Keratinocyte (primary cell): ENCODE measurements at regions not wholly inside any gene's neighbourhood (a gene's known extent, or its start where the extent isn't known, plus 50 kb on each side); places are given as distances from the start of the nearest gene placed in this dataset.

ENCODE experiments used
- DNase-seq: peaks from one replicate; pipeline ENCODE4 v3.0.0-alpha.2; 2011; ENCODE audit warnings: low read depth, missing footprints, low spot score
- FAIRE-seq: peaks from 2 replicates; lab custom pipeline; 2011; peaks lifted over from hg19 to GRCh38; lab: Jason Lieb, UNC
- H2AFZ ChIP-seq: 2 replicates; pipeline ENCODE4 v1.6.0; 2012; ENCODE audit warnings: low read length, control low read depth, inconsistent platforms; ENCODE audit not compliant: control insufficient read depth
- H3K27ac ChIP-seq: 2 replicates; pipeline ENCODE4 v1.5.1; 2011; ENCODE audit warnings: low read length; ENCODE audit not compliant: control insufficient read depth, insufficient read depth
- H3K27me3 ChIP-seq: 3 replicates; pipeline ENCODE4 v1.6.0; 2011; ENCODE audit warnings: low read length; ENCODE audit not compliant: control insufficient read depth, insufficient read depth; ENCODE audit errors: extremely low read depth
- H3K36me3 ChIP-seq, 2 experiments: 2 replicates in 1 of 2; 3 replicates in 1 of 2; pipeline ENCODE4 v1.5.1; 2011; ENCODE audit warnings: low read length in 2 of 2, mild to moderate bottlenecking in 1 of 2; ENCODE audit not compliant: control insufficient read depth in 2 of 2, insufficient read depth in 2 of 2; ENCODE audit errors: extremely low read depth in 1 of 2
- H3K4me1 ChIP-seq: 3 replicates; pipeline ENCODE4 v1.5.1; 2011; ENCODE audit warnings: low read length; ENCODE audit not compliant: control insufficient read depth, insufficient read depth; ENCODE audit errors: extremely low read depth
- H3K4me2 ChIP-seq: 3 replicates; pipeline ENCODE4 v1.6.0; 2011; ENCODE audit warnings: low read depth, low read length; ENCODE audit not compliant: control insufficient read depth, insufficient read depth; ENCODE audit errors: extremely low read depth
- H3K4me3 ChIP-seq, 3 experiments: fragments of 200-600 bp in 1 of 3; sonication (generic) in 1 of 3; 2 replicates in 2 of 3; 3 replicates in 1 of 3; pipeline ENCODE4 v1.5.1; 2011 to 2016; ENCODE audit warnings: low read length in 3 of 3, mild to moderate bottlenecking in 3 of 3, control low read depth in 2 of 3, inconsistent platforms in 1 of 3, low read depth in 1 of 3, mixed read lengths in 1 of 3, mixed run types in 1 of 3, moderate library complexity in 1 of 3; ENCODE audit not compliant: control insufficient read depth in 2 of 3, insufficient read depth in 2 of 3; ENCODE audit errors: extremely low read depth in 1 of 3
- H3K79me2 ChIP-seq: 2 replicates; pipeline ENCODE4 v1.6.0; 2012; ENCODE audit warnings: low read length; ENCODE audit not compliant: control insufficient read depth, insufficient read depth
- H3K9ac ChIP-seq: 3 replicates; pipeline ENCODE4 v1.6.0; 2011; ENCODE audit warnings: low read length; ENCODE audit not compliant: control insufficient read depth, insufficient read depth; ENCODE audit errors: extremely low read depth
- H3K9me1 ChIP-seq: 3 replicates; pipeline ENCODE4 v1.6.0; 2011; ENCODE audit warnings: low read length; ENCODE audit not compliant: control insufficient read depth, insufficient read depth; ENCODE audit errors: extremely low read depth
- H3K9me3 ChIP-seq: 2 replicates; pipeline ENCODE4 v1.5.1; 2012; ENCODE audit warnings: low read depth, low read length; ENCODE audit not compliant: control insufficient read depth
- H4K20me1 ChIP-seq: 3 replicates; pipeline ENCODE4 v1.6.0; 2011; ENCODE audit warnings: low read length; ENCODE audit not compliant: control insufficient read depth, insufficient read depth; ENCODE audit errors: extremely low read depth
- EZH2 ChIP-seq: IDR thresholded peaks from one replicate; pipeline ENCODE4 v1.6.1; 2012; ENCODE audit warnings: inconsistent platforms, mild to moderate bottlenecking, low read length, moderate library complexity
- dilution Hi-C: fragments of 300-500 bp; cut with MboI; formaldehyde crosslinking; loops from one replicate; pipeline ENCODE4 v1.7.0; 2020; ENCODE audit warnings: low sequenced_read_pairs; ENCODE audit not compliant: extremely low pct_ligation_motif_present
- TF ChIP-seq, protein P1 (sequence below), 3 experiments: IDR thresholded peaks in 1 of 3; conservative IDR thresholded peaks in 1 of 3; optimal IDR thresholded peaks in 1 of 3; 2 replicates in 2 of 3; 3 replicates in 1 of 3; pipeline versions ENCODE3 to v1.5.1; 2011; ENCODE audit warnings: low read length in 3 of 3, mild to moderate bottlenecking in 3 of 3, moderate library complexity in 2 of 3, control low read depth in 1 of 3, inconsistent platforms in 1 of 3; ENCODE audit not compliant: insufficient read depth in 2 of 3; ENCODE audit errors: extremely low read depth in 1 of 3

GRCh38 chr6:140414966-140415620 lies 1040.6 kb upstream of the CITED2 start:
- Histone ChIP-seq H3K9me1 (no peaks in the 10 kb centered on the region), H3K36me3 (no peaks in the 10 kb centered on the region), H3K4me2 (no peak overlapping the region), H3K27ac (no peak overlapping the region), H3K4me3 (no peak overlapping the region), H2AFZ (no peak overlapping the region), H3K27me3 (no peaks in the 10 kb centered on the region), H3K9ac (no peak overlapping the region), H4K20me1 (no peaks in the 10 kb centered on the region), H3K79me2 (no peaks in the 10 kb centered on the region), H3K4me1 (no peaks in the 10 kb centered on the region), H3K9me3 (no peaks in the 10 kb centered on the region)
- FAIRE-seq (no peak), DNase-seq (no peak)
- dilution Hi-C loops = no loop called here
- TF ChIP-seq, protein P1, sequence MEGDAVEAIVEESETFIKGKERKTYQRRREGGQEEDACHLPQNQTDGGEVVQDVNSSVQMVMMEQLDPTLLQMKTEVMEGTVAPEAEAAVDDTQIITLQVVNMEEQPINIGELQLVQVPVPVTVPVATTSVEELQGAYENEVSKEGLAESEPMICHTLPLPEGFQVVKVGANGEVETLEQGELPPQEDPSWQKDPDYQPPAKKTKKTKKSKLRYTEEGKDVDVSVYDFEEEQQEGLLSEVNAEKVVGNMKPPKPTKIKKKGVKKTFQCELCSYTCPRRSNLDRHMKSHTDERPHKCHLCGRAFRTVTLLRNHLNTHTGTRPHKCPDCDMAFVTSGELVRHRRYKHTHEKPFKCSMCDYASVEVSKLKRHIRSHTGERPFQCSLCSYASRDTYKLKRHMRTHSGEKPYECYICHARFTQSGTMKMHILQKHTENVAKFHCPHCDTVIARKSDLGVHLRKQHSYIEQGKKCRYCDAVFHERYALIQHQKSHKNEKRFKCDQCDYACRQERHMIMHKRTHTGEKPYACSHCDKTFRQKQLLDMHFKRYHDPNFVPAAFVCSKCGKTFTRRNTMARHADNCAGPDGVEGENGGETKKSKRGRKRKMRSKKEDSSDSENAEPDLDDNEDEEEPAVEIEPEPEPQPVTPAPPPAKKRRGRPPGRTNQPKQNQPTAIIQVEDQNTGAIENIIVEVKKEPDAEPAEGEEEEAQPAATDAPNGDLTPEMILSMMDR (optimal IDR thresholded peaks at IDR 0.05 in 1 of 3, IDR thresholded peaks at IDR 0.05 in 1 of 3, conservative IDR thresholded peaks at IDR 0.05 in 1 of 3; ENCODE audit: extremely low read depth in 1 of 3, insufficient read depth in 2 of 3, low read length in 3 of 3) = no peak
- no peak for TF ChIP-seq EZH2

DNA sequence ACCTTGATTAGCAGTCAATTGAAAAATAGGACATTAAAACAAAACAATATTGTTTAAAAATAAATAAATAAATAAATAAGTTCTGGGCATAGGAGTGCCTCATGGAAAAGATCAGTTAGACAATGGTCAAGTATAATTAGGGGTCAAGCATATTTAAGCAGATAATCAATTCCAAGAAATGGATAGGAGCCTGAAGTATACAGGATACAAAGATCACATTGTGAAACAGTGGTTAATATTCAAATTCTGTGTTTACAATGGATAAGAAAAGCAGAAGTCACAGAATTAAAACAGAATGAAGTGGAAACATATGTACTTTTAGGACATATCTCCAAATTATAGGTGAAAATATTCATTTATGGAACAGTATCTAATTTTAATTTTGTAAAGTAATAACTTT lies 1028.6 kb upstream of the CITED2 start:
- peaks cover 7% of the 10 kb centered on the region for H3K4me1 ChIP-seq
- no peaks in the 10 kb centered on the region for H3K79me2 ChIP-seq
- H3K36me3 ChIP-seq = no peaks in the 10 kb centered on the region
- no peaks in the 10 kb centered on the region for H3K27me3 ChIP-seq
- H4K20me1 ChIP-seq = no peaks in the 10 kb centered on the region
- H3K4me3 ChIP-seq = no peak overlapping the region
- no peaks in the 10 kb centered on the region for H3K9me3 ChIP-seq
- FAIRE-seq (no peak), DNase-seq (no peak)
- H3K27ac ChIP-seq = no peak overlapping the region
- TF ChIP-seq, protein P1 (optimal IDR thresholded peaks at IDR 0.05 in 1 of 3, IDR thresholded peaks at IDR 0.05 in 1 of 3, conservative IDR thresholded peaks at IDR 0.05 in 1 of 3; ENCODE audit: extremely low read depth in 1 of 3, insufficient read depth in 2 of 3, low read length in 3 of 3) = no peak
- TF ChIP-seq EZH2 = no peak
- no peak overlapping the region for H3K9ac ChIP-seq
- no peak overlapping the region for H3K4me2 ChIP-seq
- no peak overlapping the region for H2AFZ ChIP-seq
- dilution Hi-C loops = no loop called here
- H3K9me1 ChIP-seq = no peaks in the 10 kb centered on the region
